WERI-Rb-1 (cell line): ENCODE measurements at regions not wholly inside any gene's neighbourhood (a gene's known extent, or its start where the extent isn't known, plus 50 kb on each side); places are given as distances from the start of the nearest gene placed in this dataset.

Experiments
- DNase-seq: peaks from one replicate; pipeline ENCODE4 v3.0.0-alpha.2; 2020
- H3K27ac ChIP-seq: fragments of 250-450 bp; sonication (Bioruptor Pico); 2 replicates; pipeline ENCODE4 v1.5.1; 2020; ENCODE audit warnings: mild to moderate bottlenecking, moderate library complexity
- H3K27me3 ChIP-seq: fragments of 250-450 bp; sonication (Bioruptor Pico); 2 replicates; pipeline ENCODE4 v1.5.1; 2021; ENCODE audit warnings: mild to moderate bottlenecking, low read depth, moderate library complexity; ENCODE audit not compliant: insufficient read depth, severe bottlenecking
- H3K36me3 ChIP-seq: fragments of 250-450 bp; sonication (Bioruptor Pico); 2 replicates; pipeline ENCODE4 v1.5.1; 2020; ENCODE audit warnings: mild to moderate bottlenecking, moderate library complexity
- H3K4me3 ChIP-seq: 2 replicates; pipeline ENCODE4 v1.5.1; 2011; ENCODE audit warnings: low read depth, mild to moderate bottlenecking, control low read depth, low read length
- H3K9me3 ChIP-seq: fragments of 250-450 bp; sonication (Bioruptor Pico); 2 replicates; pipeline ENCODE4 v1.5.1; 2021; ENCODE audit warnings: mild to moderate bottlenecking, moderate library complexity; ENCODE audit not compliant: severe bottlenecking
- CTCF ChIP-seq: IDR thresholded peaks from 2 replicates; pipeline ENCODE4 v1.5.1; 2011; ENCODE audit warnings: low read depth, mild to moderate bottlenecking, control low read depth, inconsistent platforms, low read length

- TF ChIP-seq CTCF, result no peak
- Histone ChIP-seq H3K27ac (no peak overlapping the region), H3K9me3 (no peaks in the 10 kb centered on the region), H3K36me3 (no peaks in the 10 kb centered on the region), H3K4me3 (no peak overlapping the region), H3K27me3 (no peaks in the 10 kb centered on the region)
- DNase-seq, result no peak
Measured at GRCh38 chr6:743320-744096, 50.6 kb upstream of the EXOC2 start.
